ENCODE measurements at regions not wholly inside any gene's neighbourhood (a gene's known extent, or its start where the extent isn't known, plus 50 kb on each side); places are given as distances from the start of the nearest gene placed in this dataset.

GRCh38 chr15:31870328-31871165 is 159.8 kb upstream of the CHRNA7 start, which contains the start of gene OTUD7A:
Gene OTUD7A (minus strand): TSS chr15:31870673.
- Histone ChIP-seq H3K4me1 (ENCODE audit: insufficient read depth, low read length) (no peaks in the 10 kb centered on the region), H3K27me3 (ENCODE audit: insufficient read depth, low read length) (peaks cover 9% of the 10 kb centered on the region), H3K4me3 (ENCODE audit: low read length) (peak within 1 kb of the TSS; percentile 60), H2AFZ (ENCODE audit: low read depth, low read length) (peak within 1 kb of the TSS; percentile 82), H3K36me3 (ENCODE audit: insufficient read depth, low read length) (no peaks in the 10 kb centered on the region), H3K9me3 (ENCODE audit: low read length) (no peaks in the 10 kb centered on the region)

- Histone ChIP-seq H3K4me3 (ENCODE audit: low read length) (peak overlapping the region; percentile 60), H3K4me1 (ENCODE audit: insufficient read depth, low read length) (no peaks in the 10 kb centered on the region), H3K9me3 (ENCODE audit: low read length) (no peaks in the 10 kb centered on the region), H3K36me3 (ENCODE audit: insufficient read depth, low read length) (no peaks in the 10 kb centered on the region), H2AFZ (ENCODE audit: low read depth, low read length) (peak overlapping the region; percentile 66), H3K27me3 (ENCODE audit: insufficient read depth, low read length) (peaks cover 9% of the 10 kb centered on the region)
Observed at GRCh38 chr15:31871166-31871886, 159.0 kb upstream of the CHRNA7 start.

GRCh38 chr15:31871887-31872281 is 158.4 kb upstream of the CHRNA7 start:
- Histone ChIP-seq H2AFZ (ENCODE audit: low read depth, low read length) (no peak overlapping the region), H3K27me3 (ENCODE audit: insufficient read depth, low read length) (peaks cover 9% of the 10 kb centered on the region), H3K9me3 (ENCODE audit: low read length) (no peaks in the 10 kb centered on the region), H3K36me3 (ENCODE audit: insufficient read depth, low read length) (no peaks in the 10 kb centered on the region), H3K4me1 (ENCODE audit: insufficient read depth, low read length) (no peaks in the 10 kb centered on the region), H3K4me3 (ENCODE audit: low read length) (no peak overlapping the region)

- Histone ChIP-seq H3K4me1 (ENCODE audit: insufficient read depth, low read length) (no peaks in the 10 kb centered on the region), H3K9me3 (ENCODE audit: low read length) (no peaks in the 10 kb centered on the region), H2AFZ (ENCODE audit: low read depth, low read length) (no peak overlapping the region), H3K36me3 (ENCODE audit: insufficient read depth, low read length) (no peaks in the 10 kb centered on the region), H3K27me3 (ENCODE audit: insufficient read depth, low read length) (no peaks in the 10 kb centered on the region), H3K4me3 (ENCODE audit: low read length) (no peak overlapping the region)
Observed at GRCh38 chr15:31887246-31887645, 143.1 kb upstream of the CHRNA7 start.

- no peak overlapping the region for H2AFZ ChIP-seq (ENCODE audit: low read depth, low read length)
- H3K36me3 ChIP-seq (ENCODE audit: insufficient read depth, low read length): no peaks in the 10 kb centered on the region
- H3K9me3 ChIP-seq (ENCODE audit: low read length): no peaks in the 10 kb centered on the region
- H3K27me3 ChIP-seq (ENCODE audit: insufficient read depth, low read length): no peaks in the 10 kb centered on the region
- H3K4me1 ChIP-seq (ENCODE audit: insufficient read depth, low read length): no peaks in the 10 kb centered on the region
- H3K4me3 ChIP-seq (ENCODE audit: low read length): no peak overlapping the region
Observed at GRCh38 chr15:31892513-31892912, 137.8 kb upstream of the CHRNA7 start.

GRCh38 chr15:31893780-31894179 is 136.5 kb upstream of the CHRNA7 start:
- H3K36me3 ChIP-seq (ENCODE audit: insufficient read depth, low read length): no peaks in the 10 kb centered on the region

GRCh38 chr15:31897746-31898145 is 132.6 kb upstream of the CHRNA7 start:
- H3K4me3 ChIP-seq (ENCODE audit: low read length): no peak overlapping the region
- no peaks in the 10 kb centered on the region for H3K36me3 ChIP-seq (ENCODE audit: insufficient read depth, low read length)
- H3K4me1 ChIP-seq (ENCODE audit: insufficient read depth, low read length): no peaks in the 10 kb centered on the region
- no peaks in the 10 kb centered on the region for H3K27me3 ChIP-seq (ENCODE audit: insufficient read depth, low read length)
- H2AFZ ChIP-seq (ENCODE audit: low read depth, low read length): no peak overlapping the region
- H3K9me3 ChIP-seq (ENCODE audit: low read length): peaks cover 3% of the 10 kb centered on the region

More at GRCh38 chr15:31893780-31894179, 136.5 kb upstream of the CHRNA7 start:
- Histone ChIP-seq H3K4me1 (ENCODE audit: insufficient read depth, low read length) (no peaks in the 10 kb centered on the region), H3K4me3 (ENCODE audit: low read length) (no peak overlapping the region), H3K9me3 (ENCODE audit: low read length) (no peaks in the 10 kb centered on the region), H3K27me3 (ENCODE audit: insufficient read depth, low read length) (no peaks in the 10 kb centered on the region), H2AFZ (ENCODE audit: low read depth, low read length) (no peak overlapping the region)

GRCh38 chr15:31901501-31901900 is 128.8 kb upstream of the CHRNA7 start:
- H3K4me3 ChIP-seq (ENCODE audit: low read length): no peak overlapping the region
- H3K27me3 ChIP-seq (ENCODE audit: insufficient read depth, low read length): no peaks in the 10 kb centered on the region
- H3K9me3 ChIP-seq (ENCODE audit: low read length): peaks cover 3% of the 10 kb centered on the region
- no peaks in the 10 kb centered on the region for H3K36me3 ChIP-seq (ENCODE audit: insufficient read depth, low read length)
- H3K4me1 ChIP-seq (ENCODE audit: insufficient read depth, low read length): no peaks in the 10 kb centered on the region
- H2AFZ ChIP-seq (ENCODE audit: low read depth, low read length): no peak overlapping the region

GRCh38 chr15:31905054-31905453 is 125.3 kb upstream of the CHRNA7 start:
- Histone ChIP-seq H3K27me3 (ENCODE audit: insufficient read depth, low read length) (no peaks in the 10 kb centered on the region), H3K9me3 (ENCODE audit: low read length) (peaks cover under 1% of the 10 kb centered on the region), H2AFZ (ENCODE audit: low read depth, low read length) (no peak overlapping the region), H3K4me1 (ENCODE audit: insufficient read depth, low read length) (no peaks in the 10 kb centered on the region), H3K4me3 (ENCODE audit: low read length) (no peak overlapping the region), H3K36me3 (ENCODE audit: insufficient read depth, low read length) (no peaks in the 10 kb centered on the region)

GRCh38 chr15:31925541-31925940 is 104.8 kb upstream of the CHRNA7 start:
- no peaks in the 10 kb centered on the region for H3K9me3 ChIP-seq (ENCODE audit: low read length)
- H3K4me1 ChIP-seq (ENCODE audit: insufficient read depth, low read length): no peaks in the 10 kb centered on the region
- no peaks in the 10 kb centered on the region for H3K36me3 ChIP-seq (ENCODE audit: insufficient read depth, low read length)
- no peak overlapping the region for H3K4me3 ChIP-seq (ENCODE audit: low read length)
- H3K27me3 ChIP-seq (ENCODE audit: insufficient read depth, low read length): no peaks in the 10 kb centered on the region
- no peak overlapping the region for H2AFZ ChIP-seq (ENCODE audit: low read depth, low read length)

GRCh38 chr15:31930967-31931366 is 99.3 kb upstream of the CHRNA7 start:
- Histone ChIP-seq H3K9me3 (ENCODE audit: low read length) (no peaks in the 10 kb centered on the region), H3K36me3 (ENCODE audit: insufficient read depth, low read length) (no peaks in the 10 kb centered on the region), H2AFZ (ENCODE audit: low read depth, low read length) (no peak overlapping the region), H3K27me3 (ENCODE audit: insufficient read depth, low read length) (no peaks in the 10 kb centered on the region), H3K4me3 (ENCODE audit: low read length) (no peak overlapping the region), H3K4me1 (ENCODE audit: insufficient read depth, low read length) (no peaks in the 10 kb centered on the region)

- Histone ChIP-seq H3K4me1 (ENCODE audit: insufficient read depth, low read length) (no peaks in the 10 kb centered on the region), H3K27me3 (ENCODE audit: insufficient read depth, low read length) (no peaks in the 10 kb centered on the region), H3K9me3 (ENCODE audit: low read length) (no peaks in the 10 kb centered on the region), H2AFZ (ENCODE audit: low read depth, low read length) (no peak overlapping the region), H3K4me3 (ENCODE audit: low read length) (no peak overlapping the region), H3K36me3 (ENCODE audit: insufficient read depth, low read length) (no peaks in the 10 kb centered on the region)
Observed at GRCh38 chr15:31932576-31932975, 97.7 kb upstream of the CHRNA7 start.

GRCh38 chr15:31934821-31935220 is 95.5 kb upstream of the CHRNA7 start:
- no peaks in the 10 kb centered on the region for H3K27me3 ChIP-seq (ENCODE audit: insufficient read depth, low read length)
- H3K4me3 ChIP-seq (ENCODE audit: low read length): no peak overlapping the region
- no peaks in the 10 kb centered on the region for H3K36me3 ChIP-seq (ENCODE audit: insufficient read depth, low read length)
- H3K9me3 ChIP-seq (ENCODE audit: low read length): no peaks in the 10 kb centered on the region
- H2AFZ ChIP-seq (ENCODE audit: low read depth, low read length): no peak overlapping the region
- no peaks in the 10 kb centered on the region for H3K4me1 ChIP-seq (ENCODE audit: insufficient read depth, low read length)
